Pancreas (tissue), 10 donors: ENCODE measurements at regions not wholly inside any gene's neighbourhood (a gene's known extent, or its start where the extent isn't known, plus 50 kb on each side); places are given as distances from the start of the nearest gene placed in this dataset.

ENCODE experiments used
- ATAC-seq, 4 donors: fragments of 200-7000 bp; cut with Tn5 transposase; one replicate each; pipeline versions ENCODE4 v1.8.0 to v1.9.1; 2020; ENCODE audit warnings: mild to moderate bottlenecking in 4 of 4, moderate library complexity in 4 of 4
- DNase-seq, 6 donors: peaks; one replicate each; pipeline ENCODE4 v3.0.0-alpha.2; 2020
- FAIRE-seq: peaks from 2 replicates; lab custom pipeline; 2012; peaks lifted over from hg19 to GRCh38; lab: Jason Lieb, UNC
- H3K27ac ChIP-seq, 4 donors: fragments of 200-600 bp; sonication (generic); 1 replicate in 3 of 4; 2 replicates in 1 of 4; pipeline versions ENCODE4 v1.5.0 to v1.8.0; 2020
- H3K27me3 ChIP-seq, 4 donors: fragments of 200-600 bp; one replicate each; pipeline ENCODE4 v1.8.0; 2021
- H3K36me3 ChIP-seq, 3 donors: fragments of 200-600 bp; sonication (generic) in 1 of 3; one replicate each; pipeline versions ENCODE4 v1.5.0 to v1.8.0; 2020 to 2021
- H3K4me1 ChIP-seq, 3 donors: fragments of 200-600 bp; one replicate each; pipeline ENCODE4 v1.8.0; 2021
- H3K4me3 ChIP-seq, 4 donors: fragments of 200-600 bp; sonication (generic) in 2 of 4; one replicate each; pipeline versions ENCODE4 v1.5.0 to v1.8.0; 2020 to 2021
- H3K9me3 ChIP-seq, 4 donors: fragments of 200-600 bp; one replicate each; pipeline ENCODE4 v1.8.0; 2021
- WGBS, 2 donors: extraction: QIAGEN DNeasy Blood & Tissue Kit; methylation state at CpG; one replicate each; pipeline ENCODE4 v1.1.7; 2013; 5-methylcytosine and 5-hydroxymethylcytosine counted together
- intact Hi-C, 3 donors: fragments of 100-400 bp; cut with DNase I; formaldehyde crosslinking; loops; one replicate each; pipeline versions ENCODE4 v1.11.1 to v1.14.2; 2022
- TF ChIP-seq, protein P1 (sequence below), 4 donors: fragments of 200-600 bp; sonication (generic) in 3 of 4; IDR thresholded peaks; one replicate each; pipeline versions ENCODE4 v1.5.0 to v1.8.0; 2021; ENCODE audit warnings: antibody characterized with exemption in 4 of 4
- donor health status: healthy with polysubstance abuse.
- donor health status: DM: no; HTN: no; CAD: no; lungs with moderate emphysema.
- donor health status: DM: no; HTN: no; CAD: no.
- donor health status: control.
- donor health status: control.
- donor health status: Bipolar disorder and iron deficiency.
- donor health status: DM: yes; HTN: yes; CAD: no.
- donor health status: DM: no; HTN: no; CAD: no.
- donor health status: DM: no; HTN: no; CAD: no.
- donor health status: DM: yes; HTN: yes; CAD: no.

DNA sequence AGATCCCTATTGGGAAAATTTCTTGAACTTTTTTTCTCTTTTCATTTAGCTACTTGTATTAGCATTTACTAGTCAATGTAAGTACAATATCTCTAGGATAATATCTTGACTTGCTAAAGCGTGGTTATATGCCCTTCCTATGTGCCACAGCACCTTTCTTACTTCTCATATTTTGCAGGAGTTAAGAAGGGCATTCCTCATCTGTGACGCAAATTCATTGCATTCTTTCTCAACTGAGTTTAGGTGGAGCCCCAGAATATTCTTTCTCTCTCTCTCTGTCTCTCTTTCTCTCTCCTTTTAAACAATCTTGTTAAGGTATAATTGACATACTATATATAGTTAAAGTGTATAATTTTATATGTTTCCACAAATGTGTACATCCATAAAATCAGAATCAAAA, 266.1 kb downstream of the RAB38 start:
- WGBS, 2 donors, result 60 to 66% methylated on average over 2 of the region's 2 CpGs
- H3K27me3 ChIP-seq, result no peaks in the 10 kb centered on the region
- intact Hi-C loops, result no loop called here
- no peaks in the 10 kb centered on the region for H3K36me3 ChIP-seq
- no peak overlapping the region for H3K4me3 ChIP-seq
- FAIRE-seq (no peak), DNase-seq (no peak), ATAC-seq (no peak)
- H3K9me3 ChIP-seq, result no peaks in the 10 kb centered on the region
- H3K27ac ChIP-seq, result no peak overlapping the region
- TF ChIP-seq, protein P1, sequence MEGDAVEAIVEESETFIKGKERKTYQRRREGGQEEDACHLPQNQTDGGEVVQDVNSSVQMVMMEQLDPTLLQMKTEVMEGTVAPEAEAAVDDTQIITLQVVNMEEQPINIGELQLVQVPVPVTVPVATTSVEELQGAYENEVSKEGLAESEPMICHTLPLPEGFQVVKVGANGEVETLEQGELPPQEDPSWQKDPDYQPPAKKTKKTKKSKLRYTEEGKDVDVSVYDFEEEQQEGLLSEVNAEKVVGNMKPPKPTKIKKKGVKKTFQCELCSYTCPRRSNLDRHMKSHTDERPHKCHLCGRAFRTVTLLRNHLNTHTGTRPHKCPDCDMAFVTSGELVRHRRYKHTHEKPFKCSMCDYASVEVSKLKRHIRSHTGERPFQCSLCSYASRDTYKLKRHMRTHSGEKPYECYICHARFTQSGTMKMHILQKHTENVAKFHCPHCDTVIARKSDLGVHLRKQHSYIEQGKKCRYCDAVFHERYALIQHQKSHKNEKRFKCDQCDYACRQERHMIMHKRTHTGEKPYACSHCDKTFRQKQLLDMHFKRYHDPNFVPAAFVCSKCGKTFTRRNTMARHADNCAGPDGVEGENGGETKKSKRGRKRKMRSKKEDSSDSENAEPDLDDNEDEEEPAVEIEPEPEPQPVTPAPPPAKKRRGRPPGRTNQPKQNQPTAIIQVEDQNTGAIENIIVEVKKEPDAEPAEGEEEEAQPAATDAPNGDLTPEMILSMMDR (IDR thresholded peaks at IDR 0.05), result no peak
- H3K4me1 ChIP-seq, result no peaks in the 10 kb centered on the region

DNA sequence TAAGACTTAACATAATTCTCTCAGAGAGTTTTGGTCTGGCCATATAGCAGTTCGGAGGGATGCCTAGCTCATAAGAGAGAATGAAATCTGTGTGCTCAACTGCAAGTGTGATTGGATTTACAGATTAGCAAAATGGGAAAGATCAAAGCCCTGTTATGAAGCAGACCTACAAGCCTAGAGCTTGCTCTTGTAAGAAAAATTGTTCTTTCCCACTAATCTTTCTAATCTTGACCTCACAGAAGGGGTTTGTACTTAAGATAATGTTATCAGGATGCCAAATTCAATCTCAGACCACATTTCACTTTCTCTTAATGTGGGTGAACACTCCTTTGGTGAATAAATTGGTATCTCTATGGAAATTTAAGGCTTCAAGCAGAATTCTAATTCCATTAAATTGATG, 267.2 kb downstream of the RAB38 start:
- intact Hi-C loops, result no loop called here
- Histone ChIP-seq H3K4me3 (no peak overlapping the region), H3K9me3 (no peaks in the 10 kb centered on the region), H3K27ac (no peak overlapping the region), H3K36me3 (no peaks in the 10 kb centered on the region), H3K4me1 (no peaks in the 10 kb centered on the region), H3K27me3 (no peaks in the 10 kb centered on the region)
- ATAC-seq, result no peak
- DNase-seq, result no peak
- TF ChIP-seq, protein P1 (IDR thresholded peaks at IDR 0.05), result no peak
- 58 to 68% methylated on average over 1 of the region's 1 CpG for WGBS, 2 donors
- no peak for FAIRE-seq

DNA sequence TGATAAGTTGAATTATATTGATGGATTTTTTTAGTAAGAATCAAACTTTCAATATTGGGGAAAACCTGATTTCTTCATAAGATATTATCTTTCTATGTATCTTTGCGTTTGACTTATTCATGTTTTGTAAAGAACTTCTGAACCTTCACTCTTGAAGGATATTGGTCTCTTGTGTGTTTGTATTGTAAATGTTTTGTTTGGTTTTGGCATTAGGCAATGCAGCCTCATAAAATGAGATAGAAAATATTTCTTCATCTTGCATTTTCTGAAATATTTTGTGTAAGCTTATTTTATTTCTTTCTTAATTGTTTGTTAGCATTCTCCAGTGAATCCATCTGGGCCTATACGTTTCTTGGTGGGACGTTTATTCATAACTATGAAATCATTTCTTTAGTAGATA, 271.9 kb downstream of the RAB38 start:
- Histone ChIP-seq H3K36me3 (no peaks in the 10 kb centered on the region), H3K4me1 (no peaks in the 10 kb centered on the region), H3K27ac (no peak overlapping the region), H3K9me3 (no peaks in the 10 kb centered on the region), H3K4me3 (no peak overlapping the region), H3K27me3 (no peaks in the 10 kb centered on the region)
- 60 to 61% methylated on average over 3 of the region's 3 CpGs for WGBS, 2 donors
- DNase-seq (no peak), FAIRE-seq (no peak), ATAC-seq (no peak)
- TF ChIP-seq, protein P1 (IDR thresholded peaks at IDR 0.05), result no peak
- intact Hi-C loops, result no loop called here

DNA sequence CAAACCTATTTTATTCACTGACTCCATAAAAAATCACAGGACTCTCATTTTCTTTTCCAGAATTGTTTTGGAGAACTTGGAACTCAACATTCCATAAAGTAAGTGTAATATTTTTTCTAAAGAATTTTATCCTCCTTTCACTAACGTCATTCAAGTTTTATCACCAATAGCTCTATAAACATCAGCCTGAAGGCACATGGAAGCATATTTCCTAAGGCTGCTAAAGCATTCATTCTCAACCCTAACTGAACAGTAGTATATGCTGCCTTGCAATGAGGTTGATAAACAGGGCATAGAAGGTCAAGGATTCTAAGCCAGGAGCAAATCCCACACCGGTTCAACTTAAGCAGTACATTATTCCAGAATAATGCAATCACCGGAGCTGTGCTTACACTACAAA, 273.9 kb downstream of the RAB38 start:
- no peak for DNase-seq

DNA sequence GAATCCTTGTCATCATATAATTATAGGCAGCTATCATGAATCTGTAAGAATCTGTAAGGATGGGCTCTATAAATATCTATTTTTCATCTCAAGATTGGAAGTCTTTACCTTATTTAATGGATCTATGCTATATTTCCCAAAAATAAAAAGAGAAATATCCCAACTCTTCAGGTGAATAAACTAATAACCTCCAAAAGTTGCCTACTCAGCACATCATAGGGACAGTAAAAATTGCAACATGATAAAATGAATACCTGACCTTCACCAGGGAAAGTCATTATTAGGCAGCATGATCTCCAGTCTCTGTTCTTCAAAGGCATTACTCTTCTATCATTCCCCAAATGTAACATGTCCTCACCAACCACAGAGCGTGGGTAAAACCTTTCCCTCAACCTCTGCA, 277.3 kb downstream of the RAB38 start:
- no peaks in the 10 kb centered on the region for H3K9me3 ChIP-seq
- no peaks in the 10 kb centered on the region for H3K36me3 ChIP-seq
- ATAC-seq, result no peak
- H3K27ac ChIP-seq, result no peak overlapping the region
- H3K4me1 ChIP-seq, result peaks cover 0 to 5% (median 0%) of the 10 kb centered on the region in 3 donors
- TF ChIP-seq, protein P1 (IDR thresholded peaks at IDR 0.05), result no peak
- no peak for FAIRE-seq
- H3K4me3 ChIP-seq, result no peak overlapping the region
- H3K27me3 ChIP-seq, result no peaks in the 10 kb centered on the region
- intact Hi-C loops, result no loop called here
- DNase-seq, result no peak
- WGBS, 2 donors, result 76 to 81% methylated on average over 1 of the region's 1 CpG

More for the DNA sequence above, 273.9 kb downstream of the RAB38 start:
- Histone ChIP-seq H3K4me3 (no peak overlapping the region), H3K27me3 (no peaks in the 10 kb centered on the region), H3K9me3 (no peaks in the 10 kb centered on the region), H3K4me1 (peaks cover 0 to 5% (median 0%) of the 10 kb centered on the region in 3 donors), H3K27ac (no peak overlapping the region), H3K36me3 (no peaks in the 10 kb centered on the region)
- WGBS, 2 donors, result 44 to 46% methylated on average over 3 of the region's 3 CpGs
- FAIRE-seq (no peak), ATAC-seq (no peak)
- TF ChIP-seq, protein P1 (IDR thresholded peaks at IDR 0.05), result no peak
- intact Hi-C loops, result no loop called here
